Right lung (tissue), 2 donors: ENCODE measurements at regions not wholly inside any gene's neighbourhood (a gene's known extent, or its start where the extent isn't known, plus 50 kb on each side); places are given as distances from the start of the nearest gene placed in this dataset.
"Not testable (repeated sequence)": the region's sequence is repeated elsewhere in the genome, so short reads cannot be mapped to it uniquely, and the experiment has no call there.

ENCODE experiments used
- DNase-seq, 2 donors: peaks; one replicate each; pipeline ENCODE4 v3.0.0-alpha.2; 2013

DNA sequence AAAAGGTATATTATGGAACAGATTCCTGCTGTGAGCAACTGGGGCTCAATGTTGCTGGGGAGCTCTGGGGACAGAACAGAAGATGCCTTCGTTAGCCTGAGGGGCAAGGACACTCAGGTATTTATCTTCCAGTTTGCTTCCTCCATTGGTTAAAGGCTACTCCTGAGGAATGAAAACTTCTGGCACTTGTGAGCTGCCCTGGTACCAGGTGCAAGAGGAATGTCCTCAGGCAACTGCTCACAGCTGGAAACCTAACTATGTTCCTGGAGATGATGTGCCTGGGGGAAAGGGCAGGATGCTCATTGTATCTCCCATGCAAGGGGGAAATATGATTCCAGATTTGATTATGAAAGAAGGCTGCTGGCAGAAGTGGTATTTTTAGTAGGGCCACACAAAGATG, 54.0 kb upstream of the BBX start:
- DNase-seq: no peak

DNA sequence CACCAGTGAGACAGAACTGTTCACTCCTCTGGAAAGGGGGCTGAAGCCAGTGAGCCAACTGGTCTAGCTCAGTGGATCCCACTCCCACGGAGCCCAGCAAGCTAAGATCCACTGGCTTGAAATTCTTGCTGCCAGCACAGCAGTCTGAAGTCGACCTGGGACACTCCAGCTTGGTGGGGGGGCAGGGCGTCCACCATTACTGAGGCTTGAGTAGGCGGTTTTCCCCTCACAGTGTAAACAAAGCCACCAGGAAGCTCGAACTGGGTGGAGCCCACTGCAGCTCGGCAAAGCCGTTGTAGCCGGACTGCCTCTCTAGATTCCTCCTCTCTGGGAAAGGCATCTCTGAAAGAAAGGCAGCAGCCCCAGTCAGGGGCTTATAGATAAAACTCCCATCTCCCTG, 52.3 kb upstream of the BBX start:
- not testable (repeated sequence) for DNase-seq
